Heart right ventricle (tissue), 16 donors: ENCODE measurements at regions not wholly inside any gene's neighbourhood (a gene's known extent, or its start where the extent isn't known, plus 50 kb on each side); places are given as distances from the start of the nearest gene placed in this dataset.

Experiments
- ATAC-seq, 8 donors: fragments of 200-7000 bp; cut with Tn5 transposase; one replicate each; pipeline ENCODE4 v1.9.1; 2020; ENCODE audit warnings: mild to moderate bottlenecking in 8 of 8, moderate library complexity in 8 of 8, moderate number of reproducible peaks in 1 of 8
- DNase-seq, 2 donors: peaks; one replicate each; pipeline ENCODE4 v3.0.0-alpha.2; 2020
- H3K27ac ChIP-seq, 10 donors: fragments of 200-600 bp; sonication (generic) in 2 of 10; one replicate each; pipeline versions ENCODE4 v1.5.0 to v1.8.0; 2020 to 2022; ENCODE audit warnings: mild to moderate bottlenecking in 3 of 10
- H3K27me3 ChIP-seq, 7 donors: fragments of 200-600 bp; one replicate each; pipeline ENCODE4 v1.8.0; 2021 to 2022; ENCODE audit warnings: mild to moderate bottlenecking in 2 of 7
- H3K36me3 ChIP-seq, 9 donors: fragments of 200-600 bp; sonication (generic) in 1 of 9; one replicate each; pipeline versions ENCODE4 v1.5.0 to v1.8.0; 2020 to 2022; ENCODE audit warnings: mild to moderate bottlenecking in 2 of 9
- H3K4me1 ChIP-seq, 9 donors: fragments of 200-600 bp; sonication (generic) in 1 of 9; one replicate each; pipeline versions ENCODE4 v1.5.0 to v1.8.0; 2020 to 2022; ENCODE audit warnings: mild to moderate bottlenecking in 4 of 9
- H3K4me3 ChIP-seq, 10 donors: fragments of 200-600 bp; sonication (generic) in 2 of 10; one replicate each; pipeline versions ENCODE4 v1.5.0 to v1.8.0; 2020 to 2022; ENCODE audit warnings: mild to moderate bottlenecking in 7 of 10, moderate library complexity in 2 of 10
- H3K9me3 ChIP-seq, 11 donors: fragments of 200-600 bp in 10 of 11; sonication (generic) in 2 of 11; one replicate each; pipeline versions ENCODE4 v1.5.0 to v1.8.0; 2013 to 2022; ENCODE audit warnings: mild to moderate bottlenecking in 2 of 11, control low read depth in 1 of 11, moderate library complexity in 1 of 11
- CTCF ChIP-seq, 9 donors: fragments of 200-600 bp; sonication (generic) in 2 of 9; IDR thresholded peaks; one replicate each; pipeline versions ENCODE4 v1.5.0 to v1.8.0; 2021 to 2022; ENCODE audit warnings: antibody characterized with exemption in 9 of 9, mild to moderate bottlenecking in 5 of 9, moderate library complexity in 1 of 9
- WGBS, 2 donors: extraction: QIAGEN DNeasy Blood & Tissue Kit; methylation state at CpG; one replicate each; pipeline ENCODE4 v1.1.7; 2013; ENCODE audit warnings: inconsistent platforms in 1 of 2; 5-methylcytosine and 5-hydroxymethylcytosine counted together
- intact Hi-C, 10 donors: fragments of 100-400 bp; cut with DNase I; formaldehyde crosslinking; loops; one replicate each; pipeline versions ENCODE4 v1.11.1 to v1.14.2; 2022
- donor health status: Arrhythmogenic right ventricular cardiomyopathy.
- donor health status: ischemic (EF 13 %, LVEDD 7.1; RV severe dilation, severe dysfunction).
- donor health status: healthy with polysubstance abuse.
- donor health status: DM: no; HTN: yes; CAD: no.
- donor health status: DM: no; HTN: no; CAD: no.
- donor health status: ischemic (EF 25% LVEDD 6.9; RV normal size, moderate dysfunction).
- donor health status: ischemic (EF 25% LVEDD 5.7; RV mildly dilated, moderate dysfunction).
- donor health status: healthy.
- donor health status: DM: yes; HTN: yes; CAD: no.
- donor health status: Ischemic cardiomyopathy.
- donor health status: ischemic (EF 35%, LVEDD 5.7; RV mildly dilated, moderate dysfunction).
- donor health status: nonischemic (EF 11% LVEDD 7.7; RV severe dilation, severe dysfunction).
- donor health status: DM: yes; HTN: yes; CAD: no.
- donor health status: PGD.
- donor health status: ischemic (EF 29% LVEDD 5.4; RV normal size, mild dysfunction).
- donor health status: nonischemic (EF 23%, LVEDD 6.1; RV moderate dilation, normal function).

GRCh38 chrX:129006491-129006890 lies 516.8 kb downstream of the SMARCA1 start:
- no peak overlapping the region for H3K4me3 ChIP-seq
- no peak for DNase-seq
- H3K36me3 ChIP-seq, result no peaks in the 10 kb centered on the region
- H3K27ac ChIP-seq, result no peak overlapping the region
- no peaks in the 10 kb centered on the region for H3K27me3 ChIP-seq
- 54 to 63% methylated on average over 5 of the region's 5 CpGs for WGBS, 2 donors
- no peaks in the 10 kb centered on the region for H3K9me3 ChIP-seq
- H3K4me1 ChIP-seq, result no peaks in the 10 kb centered on the region
- no peak for ATAC-seq
- intact Hi-C loops, result no loop called here
- no peak for TF ChIP-seq CTCF (IDR thresholded peaks at IDR 0.05)

DNA sequence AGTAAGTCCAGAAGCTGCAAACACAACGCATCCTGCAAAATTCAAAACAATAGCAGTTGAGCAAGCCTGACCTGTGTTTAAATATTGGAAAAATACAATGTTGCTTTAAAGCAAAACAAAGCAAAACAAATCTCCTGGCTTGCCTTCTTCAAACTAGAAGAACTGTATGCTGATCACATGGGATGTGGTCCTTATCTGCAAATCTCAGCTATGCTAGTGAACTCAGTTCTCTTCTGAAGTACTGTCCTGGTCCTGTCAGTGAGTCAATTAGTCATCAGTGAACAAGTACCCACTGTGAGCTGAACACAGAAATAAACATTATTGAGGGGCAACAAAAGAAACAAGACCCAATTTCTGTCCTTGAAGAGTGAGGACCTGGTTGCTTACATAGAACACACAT lies 522.5 kb downstream of the SMARCA1 start:
- intact Hi-C loops, result no loop called here
- Histone ChIP-seq H3K4me3 (no peak overlapping the region), H3K4me1 (no peaks in the 10 kb centered on the region), H3K27me3 (no peaks in the 10 kb centered on the region), H3K9me3 (no peaks in the 10 kb centered on the region), H3K27ac (no peak overlapping the region), H3K36me3 (no peaks in the 10 kb centered on the region)
- TF ChIP-seq CTCF (IDR thresholded peaks at IDR 0.05), result no peak
- ATAC-seq (no peak), DNase-seq (no peak)
- 62 to 68% methylated on average over 1 of the region's 1 CpG for WGBS, 2 donors

- Histone ChIP-seq H3K27ac (no peak overlapping the region), H3K4me1 (no peaks in the 10 kb centered on the region), H3K36me3 (no peaks in the 10 kb centered on the region), H3K27me3 (no peaks in the 10 kb centered on the region), H3K4me3 (no peak overlapping the region), H3K9me3 (no peaks in the 10 kb centered on the region)
- ATAC-seq, result no peak
- intact Hi-C loops, result no loop called here
- 60 to 68% methylated on average over 3 of the region's 3 CpGs for WGBS, 2 donors
- no peak for DNase-seq
- TF ChIP-seq CTCF (IDR thresholded peaks at IDR 0.05), result no peak
These were observed 523.3 kb downstream of the SMARCA1 start for GRCh38 chrX:129000018-129000417.

- Histone ChIP-seq H3K36me3 (no peaks in the 10 kb centered on the region), H3K4me3 (no peak overlapping the region), H3K4me1 (no peaks in the 10 kb centered on the region), H3K9me3 (peaks cover 0 to 21% (median 0%) of the 10 kb centered on the region in 11 donors), H3K27me3 (no peaks in the 10 kb centered on the region), H3K27ac (no peak overlapping the region)
- DNase-seq (no peak), ATAC-seq (no peak)
- intact Hi-C loops, result no loop called here
- TF ChIP-seq CTCF (IDR thresholded peaks at IDR 0.05), result no peak
- WGBS, 2 donors, result 79 to 90% methylated on average over 4 of the region's 4 CpGs
These were observed 531.0 kb downstream of the SMARCA1 start for GRCh38 chrX:128992107-128992971.
